MM.1S (cell line): ENCODE measurements at regions not wholly inside any gene's neighbourhood (a gene's known extent, or its start where the extent isn't known, plus 50 kb on each side); places are given as distances from the start of the nearest gene placed in this dataset.

Source experiments
- DNase-seq: peaks from one replicate; pipeline ENCODE4 v3.0.0-alpha.2; 2015
- H2AFZ ChIP-seq: fragments of 300-600 bp; sonication (generic); 2 replicates; pipeline ENCODE4 v1.6.0; 2016; ENCODE audit warnings: antibody characterized with exemption, low read length
- H3F3A ChIP-seq: fragments of 300-600 bp; sonication (generic); 2 replicates; pipeline ENCODE4 v1.6.1; 2016; ENCODE audit warnings: mild to moderate bottlenecking, antibody characterized with exemption, low read length, moderate library complexity, mixed read lengths; ENCODE audit not compliant: insufficient read depth
- H3K27ac ChIP-seq: fragments of 300-600 bp; sonication (generic); 2 replicates; pipeline ENCODE4 v1.5.1; 2016; ENCODE audit warnings: mild to moderate bottlenecking, low read length
- H3K27me3 ChIP-seq: fragments of 300-600 bp; sonication (generic); replicated peaks from 2 replicates; pipeline ENCODE4 v1.6.0; 2016; ENCODE audit warnings: low read length; ENCODE audit not compliant: insufficient read depth
- H3K36me3 ChIP-seq: fragments of 300-600 bp; sonication (generic); replicated peaks from 2 replicates; pipeline ENCODE4 v1.6.1; 2016; ENCODE audit warnings: mild to moderate bottlenecking, low read length, mixed read lengths; ENCODE audit not compliant: insufficient read depth
- H3K4me1 ChIP-seq: fragments of 300-600 bp; sonication (generic); 2 replicates; pipeline ENCODE4 v1.6.1; 2016; ENCODE audit warnings: low read length, mixed read lengths
- H3K4me2 ChIP-seq: fragments of 300-600 bp; sonication (generic); 2 replicates; pipeline ENCODE4 v1.6.0; 2016; ENCODE audit warnings: low read depth, low read length
- H3K4me3 ChIP-seq: fragments of 300-600 bp; sonication (generic); 2 replicates; pipeline ENCODE4 v1.5.1; 2016; ENCODE audit warnings: low read length, mixed read lengths
- H3K79me2 ChIP-seq: fragments of 300-600 bp; sonication (generic); 2 replicates; pipeline ENCODE4 v1.6.1; 2016; ENCODE audit warnings: mixed run types, low read length, mixed read lengths
- H3K9ac ChIP-seq: fragments of 300-600 bp; sonication (generic); 2 replicates; pipeline ENCODE4 v1.6.1; 2016; ENCODE audit warnings: low read length, mixed read lengths
- H3K9me2 ChIP-seq: fragments of 300-600 bp; sonication (generic); replicated peaks from 2 replicates; pipeline ENCODE4 v1.6.1; 2016; ENCODE audit warnings: mild to moderate bottlenecking, low read length, mixed read lengths; ENCODE audit not compliant: insufficient read depth
- H3K9me3 ChIP-seq: fragments of 300-600 bp; sonication (generic); replicated peaks from 2 replicates; pipeline ENCODE4 v1.6.1; 2016; ENCODE audit warnings: mild to moderate bottlenecking, low read length, mixed read lengths; ENCODE audit not compliant: insufficient read depth
- H4K20me1 ChIP-seq: fragments of 300-600 bp; sonication (generic); 2 replicates; pipeline ENCODE4 v1.6.1; 2016; ENCODE audit warnings: mild to moderate bottlenecking, low read length, moderate library complexity, mixed read lengths; ENCODE audit not compliant: insufficient read depth
- CTCF ChIP-seq: fragments of 300-600 bp; sonication (generic); IDR thresholded peaks from 2 replicates; pipeline ENCODE4 v1.5.1; 2016; ENCODE audit warnings: antibody characterized with exemption, low read length, mixed read lengths
- EZH2 ChIP-seq: fragments of 300-600 bp; sonication (generic); optimal IDR thresholded peaks from 2 replicates; pipeline ENCODE3; 2017; ENCODE audit warnings: low read depth, mild to moderate bottlenecking, antibody characterized with exemption, low read length, mixed read lengths
- EZH2phosphoT487 ChIP-seq: fragments of 300-600 bp; sonication (generic); IDR thresholded peaks from 2 replicates; pipeline ENCODE4 v1.6.1; 2018; ENCODE audit warnings: antibody characterized with exemption, low read length

DNA sequence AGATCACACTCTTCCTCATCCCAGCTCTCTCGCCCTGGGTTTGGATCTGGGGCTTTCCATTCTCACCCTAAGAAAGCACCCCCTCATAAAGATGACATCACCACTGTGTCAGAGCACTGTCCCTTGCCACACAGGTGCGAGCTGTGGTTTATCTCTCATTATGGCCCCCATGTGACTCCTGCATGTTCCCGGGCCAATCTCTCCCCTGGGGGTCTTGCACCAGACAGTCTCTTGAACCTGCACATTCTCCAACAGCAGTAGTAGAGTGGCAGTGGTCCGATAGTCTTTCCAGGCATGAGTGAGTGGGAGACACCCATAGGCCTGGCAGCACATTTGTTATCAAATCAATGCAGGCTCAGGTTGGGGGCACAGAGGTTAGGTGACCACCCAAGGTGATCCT, 130.5 kb downstream of the HRH4 start:
- Histone ChIP-seq H3K79me2 (no peaks in the 10 kb centered on the region), H3F3A (no peaks in the 10 kb centered on the region), H3K4me3 (no peak overlapping the region), H2AFZ (no peak overlapping the region), H3K27me3 (no peaks in the 10 kb centered on the region), H3K27ac (no peak overlapping the region), H3K9me2 (no peaks in the 10 kb centered on the region), H4K20me1 (no peaks in the 10 kb centered on the region), H3K4me1 (no peaks in the 10 kb centered on the region), H3K9ac (no peak overlapping the region), H3K36me3 (no peaks in the 10 kb centered on the region), H3K9me3 (no peaks in the 10 kb centered on the region), H3K4me2 (no peak overlapping the region)
- DNase-seq: no peak
- no peak for TF ChIP-seq EZH2phosphoT487
- no peak for TF ChIP-seq CTCF
- no peak for TF ChIP-seq EZH2

GRCh38 chr18:24593401-24593800, 133.0 kb downstream of the HRH4 start:
- no peaks in the 10 kb centered on the region for H3F3A ChIP-seq
- H3K4me3 ChIP-seq: no peak overlapping the region
- H4K20me1 ChIP-seq: no peaks in the 10 kb centered on the region
- H3K4me1 ChIP-seq: no peaks in the 10 kb centered on the region
- H3K9me2 ChIP-seq: no peaks in the 10 kb centered on the region
- no peaks in the 10 kb centered on the region for H3K9me3 ChIP-seq
- H3K27me3 ChIP-seq: no peaks in the 10 kb centered on the region
- H3K27ac ChIP-seq: no peak overlapping the region
- no peaks in the 10 kb centered on the region for H3K79me2 ChIP-seq
- H3K36me3 ChIP-seq: no peaks in the 10 kb centered on the region
- no peak overlapping the region for H2AFZ ChIP-seq
- H3K4me2 ChIP-seq: no peak overlapping the region
- DNase-seq: no peak
- H3K9ac ChIP-seq: no peak overlapping the region
- TF ChIP-seq EZH2: no peak
- no peak for TF ChIP-seq CTCF
- TF ChIP-seq EZH2phosphoT487: no peak

GRCh38 chr18:24593886-24594285, 133.4 kb downstream of the HRH4 start:
- Histone ChIP-seq H3F3A (no peaks in the 10 kb centered on the region), H3K4me3 (no peak overlapping the region), H3K9me3 (no peaks in the 10 kb centered on the region), H3K27me3 (no peaks in the 10 kb centered on the region), H3K79me2 (no peaks in the 10 kb centered on the region), H3K9me2 (no peaks in the 10 kb centered on the region), H3K27ac (no peak overlapping the region), H3K4me2 (no peak overlapping the region), H3K4me1 (no peaks in the 10 kb centered on the region), H2AFZ (no peak overlapping the region), H3K36me3 (no peaks in the 10 kb centered on the region), H3K9ac (no peak overlapping the region), H4K20me1 (no peaks in the 10 kb centered on the region)
- TF ChIP-seq CTCF (no peak), EZH2 (no peak), EZH2phosphoT487 (no peak)
- no peak for DNase-seq
